NCI-H748 (cell line): ENCODE measurements at regions not wholly inside any gene's neighbourhood (a gene's known extent, or its start where the extent isn't known, plus 50 kb on each side); places are given as distances from the start of the nearest gene placed in this dataset.
"Not testable (repeated sequence)": the region's sequence is repeated elsewhere in the genome, so short reads cannot be mapped to it uniquely, and the experiment has no call there.

Experiments used
- DNase-seq: peaks from one replicate; lab custom pipeline; 2025; ENCODE audit not compliant: unreplicated experiment; lab: John Stamatoyannopoulos, UW

DNA sequence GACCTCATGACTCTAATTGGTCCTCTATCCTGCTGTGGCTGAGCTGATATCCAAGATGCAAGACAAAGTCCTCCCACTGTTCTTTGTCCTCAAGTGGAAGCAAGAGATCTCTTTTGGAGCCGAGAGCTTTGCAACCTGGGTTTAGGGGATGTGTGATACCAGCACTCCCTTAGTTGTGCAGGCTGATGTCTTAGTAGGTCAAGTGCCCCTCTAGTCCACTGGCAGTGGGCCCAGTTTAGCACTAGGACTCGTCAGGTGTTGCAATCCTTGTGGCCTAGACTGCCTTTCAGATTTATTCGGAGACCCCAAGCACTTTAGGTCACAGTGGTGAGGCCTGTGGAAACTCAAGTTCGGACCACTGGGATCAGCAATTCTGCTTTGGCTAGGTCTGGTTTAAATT, 64.0 kb downstream of the GPRASP3 start:
- no peak for DNase-seq

DNA sequence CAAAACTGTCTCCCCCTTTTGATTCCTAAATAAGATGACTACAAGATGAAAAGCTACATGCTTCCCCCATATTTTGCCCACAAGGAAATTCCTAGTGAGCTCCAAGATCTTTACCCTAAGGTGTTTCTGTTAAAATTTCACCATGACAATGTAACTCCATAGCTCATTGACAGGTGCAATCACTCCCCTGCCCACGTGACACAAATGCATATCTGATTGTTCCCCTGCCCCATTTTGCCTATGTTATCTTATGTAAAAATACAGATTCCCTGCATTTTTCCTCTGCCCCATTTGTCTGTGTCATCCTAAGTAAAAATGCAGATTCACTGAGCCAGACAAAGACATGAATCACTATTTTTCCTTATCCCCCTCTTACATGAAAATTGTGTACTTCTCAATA, 66.7 kb downstream of the GPRASP3 start:
- no peak for DNase-seq

DNA sequence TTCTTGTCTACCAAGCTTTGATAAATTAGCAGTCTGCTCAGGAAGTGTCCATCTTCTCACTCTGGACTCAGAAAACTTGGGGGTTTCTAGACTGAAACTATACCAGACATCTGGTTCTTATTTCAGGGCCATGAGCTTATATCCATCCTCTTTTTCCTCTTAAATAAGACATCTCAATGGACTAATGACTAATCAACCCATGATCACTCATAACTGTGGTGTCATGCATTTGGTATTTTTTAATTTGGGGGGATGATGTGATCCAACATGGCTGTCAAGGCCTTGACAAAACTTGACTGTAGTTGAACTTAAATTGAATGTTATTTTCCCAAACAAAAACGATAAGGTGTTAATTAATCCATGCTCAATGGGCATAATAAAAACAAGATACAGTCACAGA, 87.8 kb downstream of the GPRASP3 start:
- DNase-seq = no peak

DNA sequence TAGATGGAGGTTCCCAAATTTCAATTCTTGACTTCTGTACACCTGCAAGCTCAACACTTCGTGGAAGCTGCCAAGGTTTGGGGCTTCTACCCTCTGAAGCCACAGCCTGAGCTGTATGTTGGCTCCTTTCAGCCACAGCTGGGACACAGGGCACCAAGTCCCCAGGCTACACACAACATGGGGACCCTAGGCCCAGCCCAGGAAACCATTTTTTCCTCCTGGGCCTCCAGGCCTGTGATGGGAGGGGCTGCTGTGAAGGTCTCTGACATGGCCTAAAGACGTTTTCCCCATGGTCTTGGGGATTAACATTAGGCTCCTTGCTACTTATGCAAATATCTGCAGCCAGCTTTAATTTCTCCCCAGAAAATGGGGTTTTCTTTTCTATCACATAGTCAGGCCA, 97.7 kb downstream of the GPRASP3 start:
- DNase-seq = not testable (repeated sequence)

DNA sequence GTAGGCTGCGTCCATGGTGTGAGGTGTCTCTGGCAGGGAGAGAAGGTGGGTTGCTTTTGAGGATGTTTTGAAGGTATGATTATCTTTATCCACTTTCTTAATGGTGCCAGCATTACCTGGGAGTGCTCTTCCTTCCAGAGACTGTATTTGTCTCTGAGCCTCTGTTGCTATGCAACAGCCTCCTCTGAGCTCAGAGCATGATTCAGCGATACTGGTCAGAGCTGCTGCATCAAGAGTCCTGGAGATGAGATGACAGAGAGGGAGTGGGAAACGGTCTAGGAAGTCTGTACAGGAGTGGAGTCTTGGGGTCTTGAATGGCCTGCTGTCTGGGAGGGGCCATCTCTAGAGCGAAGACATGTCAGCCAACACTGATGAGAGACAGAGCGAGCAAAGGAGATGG, 104.4 kb upstream of the RAB40AL start:
- DNase-seq = peak; percentile 41

DNA sequence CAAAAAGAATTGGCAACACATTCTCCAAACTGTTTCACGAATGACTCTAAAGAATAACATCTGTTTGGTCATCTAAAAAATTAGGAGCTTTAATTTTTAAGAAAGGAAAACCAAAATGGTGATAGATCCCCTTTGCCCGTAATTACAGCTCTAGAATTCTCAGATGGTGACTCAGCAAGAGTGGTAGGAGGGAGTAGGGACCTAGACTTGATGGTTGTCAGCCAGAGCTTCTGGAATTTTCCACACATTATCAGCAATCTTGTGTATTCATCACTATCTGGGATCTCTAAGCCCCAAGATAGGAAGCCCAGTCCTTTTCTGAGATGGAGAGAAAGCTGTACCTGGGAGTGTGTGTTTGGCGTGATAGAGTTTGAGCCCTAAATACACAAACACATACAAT, 103.9 kb upstream of the RAB40AL start:
- no peak for DNase-seq

DNA sequence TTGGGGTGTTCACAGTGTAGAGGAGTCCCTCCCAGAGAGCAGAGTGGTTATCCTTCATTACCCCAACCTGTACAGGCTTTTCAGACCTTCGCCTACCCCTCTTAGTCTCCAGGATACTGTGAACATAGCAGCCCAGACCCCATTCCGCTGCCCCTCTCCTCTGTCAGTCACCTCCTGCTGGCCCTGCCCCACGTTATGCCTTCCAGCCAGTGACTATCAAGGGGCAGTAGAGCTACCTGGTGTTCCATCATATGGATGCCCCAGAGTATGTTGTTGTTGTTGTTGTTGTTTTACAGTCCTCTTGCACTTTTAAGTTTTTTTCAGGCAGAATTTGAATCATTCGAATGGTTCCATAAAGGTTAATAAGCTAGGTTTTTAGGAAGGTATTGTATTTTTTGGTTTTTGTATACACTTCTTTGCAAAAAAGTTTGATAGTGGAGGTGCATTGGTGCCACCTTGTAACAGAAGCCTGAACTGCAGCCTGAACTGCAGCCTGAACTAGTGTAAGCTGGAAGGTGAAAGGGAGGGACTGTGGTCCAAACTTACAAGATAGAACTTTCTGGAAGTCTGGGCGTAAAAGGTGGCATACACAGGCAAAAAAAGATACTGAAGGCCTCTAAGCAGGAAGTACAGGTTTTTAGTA, 101.4 kb upstream of the RAB40AL start:
- peak; percentile 0 for DNase-seq

DNA sequence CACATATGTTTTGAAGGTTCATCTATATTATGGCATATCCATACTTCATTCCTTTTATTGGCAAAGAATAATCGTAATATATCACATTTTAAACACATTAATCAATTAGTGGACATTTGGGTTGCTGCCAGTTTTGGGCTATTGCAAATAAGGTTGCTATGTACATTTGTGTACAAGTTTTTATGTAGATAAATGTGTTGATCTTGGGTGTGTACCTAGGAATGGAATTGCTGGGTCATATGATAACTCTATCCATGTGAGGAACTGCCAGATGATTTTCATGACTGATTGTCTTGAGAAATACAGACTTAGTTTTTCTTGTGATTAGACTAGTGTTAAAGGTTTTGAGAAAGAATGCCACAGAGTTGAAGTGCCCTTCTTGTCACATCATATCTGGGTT, 99.2 kb upstream of the RAB40AL start:
- DNase-seq = no peak

DNA sequence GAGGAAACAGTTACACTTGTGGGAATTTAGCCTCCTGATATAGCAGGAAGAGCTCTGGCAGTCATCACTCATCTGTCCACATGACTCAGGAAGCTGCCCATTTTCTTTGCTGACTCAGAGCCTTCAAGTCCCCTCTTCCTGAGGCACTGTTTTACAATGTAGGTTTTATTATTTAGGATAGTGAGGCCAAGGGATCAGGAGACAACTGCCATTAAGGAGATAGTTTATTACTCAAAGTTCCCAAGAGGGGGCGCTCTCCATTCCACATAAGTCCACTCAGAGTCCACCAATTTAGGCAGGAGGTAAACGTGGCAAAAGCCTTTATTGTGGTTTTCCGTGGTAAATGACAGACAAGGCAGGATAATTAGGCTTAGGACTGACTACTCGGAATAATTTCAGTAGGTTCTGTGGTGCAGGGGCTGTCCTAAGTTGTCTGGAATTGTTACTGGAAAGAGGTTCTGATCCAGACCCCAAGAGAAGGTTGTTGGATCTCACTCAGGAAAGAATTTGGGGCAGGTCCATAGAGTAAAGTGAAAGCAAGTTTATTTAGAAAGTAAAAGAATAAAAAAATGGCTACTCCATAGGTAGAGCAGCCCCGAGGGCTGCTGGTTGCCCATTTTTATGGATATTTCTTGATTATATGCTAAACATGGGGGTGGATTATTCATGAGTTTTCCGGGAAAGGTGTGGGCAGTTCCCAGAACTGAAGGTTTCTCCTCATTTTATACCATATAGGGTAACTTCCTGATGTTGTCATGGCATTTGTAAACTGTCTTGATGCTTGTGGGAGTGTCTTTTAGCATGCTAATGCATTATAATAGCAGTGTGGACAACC, 96.0 kb upstream of the RAB40AL start:
- DNase-seq = no peak

DNA sequence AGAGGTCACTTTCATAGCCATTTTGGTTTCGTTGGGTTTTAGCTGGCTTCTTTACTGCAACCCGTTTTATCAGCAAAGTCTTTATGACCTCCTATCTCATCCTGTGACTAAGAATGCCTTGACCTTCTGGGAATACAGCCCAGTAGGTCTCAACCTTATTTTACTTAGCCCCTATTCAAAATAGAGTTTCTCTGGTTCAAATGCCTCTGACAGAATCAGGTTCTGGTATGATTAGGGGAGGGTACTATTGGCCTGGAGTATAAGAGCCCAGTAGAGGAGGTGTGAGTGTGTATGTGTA, 95.4 kb upstream of the RAB40AL start:
- no peak for DNase-seq

DNA sequence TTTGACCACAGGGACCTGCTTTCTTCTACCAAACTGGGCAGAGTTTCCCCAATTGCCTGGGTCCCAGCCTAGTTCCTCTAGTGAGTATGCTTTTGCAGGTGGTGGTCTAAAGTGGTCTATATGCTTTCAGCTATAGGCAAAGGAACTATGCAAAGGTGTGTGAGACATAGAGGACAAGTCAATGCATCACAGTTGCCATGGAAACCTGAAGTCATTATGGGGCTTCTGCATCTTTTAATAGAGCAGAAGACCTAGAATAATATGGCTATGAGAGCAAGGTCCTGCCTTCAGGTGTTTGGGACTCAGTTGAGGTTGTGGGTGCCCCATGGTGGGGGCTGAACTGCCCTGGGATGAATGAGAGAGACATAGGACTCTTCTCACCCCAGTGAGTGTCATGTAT, 92.1 kb upstream of the RAB40AL start:
- DNase-seq = no peak

DNA sequence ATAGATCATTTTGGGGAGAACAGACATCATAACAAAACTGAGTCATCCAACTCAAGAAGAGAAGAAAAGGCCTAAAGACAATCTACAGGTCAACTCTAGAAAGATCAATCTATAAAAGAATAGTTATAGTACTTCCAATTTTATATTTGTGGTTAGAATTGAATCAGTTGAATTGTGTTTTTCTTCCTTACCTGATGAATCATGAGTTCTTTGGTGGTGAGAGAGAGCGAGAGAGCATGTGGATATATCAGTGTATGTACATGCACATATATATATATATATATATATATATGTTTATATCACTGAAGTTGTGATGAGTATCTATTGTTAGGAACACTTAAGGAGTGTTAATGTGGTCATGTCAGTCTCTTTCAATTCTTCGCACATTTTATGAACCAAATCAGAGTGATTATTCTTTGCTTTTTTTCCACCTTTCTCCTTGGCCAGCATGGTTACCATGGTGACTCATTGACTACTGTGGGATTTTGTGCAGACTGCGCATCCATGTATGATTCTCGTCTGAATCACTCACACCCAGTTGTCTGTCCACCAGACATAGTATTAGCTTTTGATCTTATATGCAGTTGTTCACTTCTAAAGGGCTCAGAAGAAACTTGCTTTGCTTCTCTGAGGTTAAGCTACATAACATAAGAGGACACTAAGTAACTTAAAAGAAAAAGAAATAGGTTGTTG, 90.4 kb upstream of the RAB40AL start:
- DNase-seq = no peak

DNA sequence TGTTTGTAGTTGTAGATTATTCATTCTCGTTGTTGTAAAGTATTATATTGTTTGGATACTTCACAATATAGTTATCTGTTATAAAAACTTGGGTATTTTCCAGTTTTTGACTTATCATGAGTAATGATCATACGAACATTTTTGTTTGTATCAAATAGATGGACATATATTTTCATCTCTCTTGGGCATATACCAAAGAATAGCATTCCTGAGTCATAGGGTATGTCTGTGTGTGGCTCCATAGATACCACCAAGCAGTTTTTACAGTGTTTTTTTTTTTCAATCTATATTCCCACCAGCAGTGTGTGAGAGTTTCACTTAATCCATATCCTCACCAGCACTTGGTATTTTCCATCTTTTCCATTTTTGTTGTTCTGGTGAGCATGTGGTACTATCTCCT, 89.7 kb upstream of the RAB40AL start:
- DNase-seq = no peak

DNA sequence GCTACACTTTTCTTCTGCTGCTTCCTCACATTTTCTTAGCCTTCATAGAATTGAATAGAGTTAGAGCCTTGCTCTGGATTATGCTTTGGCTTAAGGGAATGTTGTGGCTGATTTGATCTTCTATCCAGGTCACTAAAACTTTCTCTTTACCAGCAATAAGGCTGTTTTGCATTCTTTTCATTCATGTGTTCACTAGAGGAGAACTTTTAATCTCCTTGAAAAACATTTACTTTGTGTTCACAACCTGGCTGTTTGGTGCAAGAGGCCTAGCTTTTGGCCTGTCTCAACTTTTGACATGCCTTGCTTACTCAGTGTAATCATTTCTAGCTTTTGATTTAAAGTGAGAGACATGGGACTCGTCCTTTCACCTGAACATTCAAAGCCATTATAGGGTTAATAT, 87.7 kb upstream of the RAB40AL start:
- no peak for DNase-seq

DNA sequence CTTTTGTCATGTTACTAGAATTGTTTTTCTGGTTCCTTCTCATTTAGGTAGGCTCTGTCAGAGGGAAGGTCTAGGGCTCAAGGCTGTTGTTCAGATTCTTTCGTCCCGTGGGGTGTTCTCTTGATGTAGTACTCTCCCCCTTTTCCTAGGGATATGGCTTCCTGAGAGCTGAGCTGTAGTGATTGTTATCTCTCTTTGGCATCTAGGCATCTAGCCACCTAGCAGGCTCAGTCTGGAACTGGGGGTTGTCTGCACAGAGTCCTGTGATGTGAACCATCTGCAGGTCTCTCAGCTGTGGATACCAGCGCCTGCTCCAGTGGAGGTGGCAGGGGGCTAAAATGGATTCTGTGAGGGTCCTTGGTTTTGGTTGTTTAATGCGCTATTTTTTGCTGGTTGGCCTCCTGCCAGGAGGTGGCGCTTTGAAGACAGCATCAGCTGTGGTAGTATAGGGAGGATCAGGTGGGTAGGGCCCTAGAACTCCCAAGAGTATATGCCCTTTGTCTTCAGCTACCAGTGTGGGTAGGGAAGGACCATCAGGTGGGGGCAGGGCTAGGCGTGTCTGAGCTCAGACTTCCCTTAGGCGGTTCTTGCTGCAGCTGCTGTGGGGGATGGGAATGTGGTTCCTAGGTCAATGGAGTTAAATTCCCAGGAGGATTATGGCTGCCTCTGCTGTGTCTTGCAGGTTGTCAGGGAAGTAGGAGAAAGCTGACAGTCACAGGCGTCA, 78.1 kb upstream of the RAB40AL start:
- DNase-seq = peak; percentile 1

DNA sequence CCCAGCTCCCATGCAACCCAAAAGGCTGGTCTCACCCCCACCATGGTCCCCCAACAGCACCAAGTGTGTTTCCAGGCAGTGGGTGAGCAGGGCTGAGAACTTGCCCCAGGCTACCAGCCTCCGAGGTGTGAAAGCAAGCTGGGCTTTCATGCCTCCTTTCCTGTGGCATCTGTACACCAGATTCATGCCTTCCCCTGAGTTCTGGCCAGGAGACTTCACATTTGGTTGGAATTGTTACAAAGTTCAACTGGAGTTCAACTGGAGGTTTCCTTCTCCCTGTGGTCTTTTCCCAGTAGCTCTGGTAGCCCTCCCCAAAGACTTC, 77.6 kb upstream of the RAB40AL start:
- DNase-seq = no peak

DNA sequence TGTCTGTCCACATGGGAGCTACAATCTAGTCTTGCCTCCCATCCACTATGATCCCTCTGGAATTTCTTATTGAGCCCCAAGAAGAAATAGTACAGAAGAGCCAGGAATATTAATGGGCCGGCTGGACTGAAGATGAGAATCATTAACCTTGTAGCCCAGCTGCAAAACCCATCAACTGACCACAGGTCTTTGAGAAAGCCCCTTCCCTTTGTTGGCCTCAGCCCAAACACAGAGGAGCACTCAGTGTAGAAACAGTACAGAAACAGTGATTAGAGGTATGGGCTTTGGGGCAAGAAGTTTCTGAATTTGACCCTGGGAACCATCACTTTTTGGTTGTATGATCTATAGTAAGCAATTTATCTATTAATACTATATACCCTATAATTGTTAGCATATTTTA, 76.8 kb upstream of the RAB40AL start:
- no peak for DNase-seq

DNA sequence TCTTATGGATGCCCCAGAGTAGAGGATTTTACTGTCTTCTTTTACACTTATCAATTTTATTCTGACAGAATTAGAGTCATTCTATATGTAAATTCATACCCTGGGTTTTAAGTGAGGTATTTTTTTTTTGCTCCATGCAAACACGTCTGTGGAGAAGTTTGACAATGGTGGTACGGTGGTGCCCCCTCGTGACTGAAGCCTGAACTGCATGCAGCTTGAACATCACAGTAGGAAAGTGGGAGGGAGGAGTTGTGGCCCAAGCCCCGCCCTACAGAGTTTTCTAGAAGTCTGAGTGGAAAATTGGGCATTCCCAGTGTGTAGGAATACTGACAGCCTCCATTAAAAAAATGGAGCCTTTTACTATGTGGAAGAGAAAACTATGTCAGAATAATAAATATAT, 73.3 kb upstream of the RAB40AL start:
- peak; percentile 67 for DNase-seq

DNA sequence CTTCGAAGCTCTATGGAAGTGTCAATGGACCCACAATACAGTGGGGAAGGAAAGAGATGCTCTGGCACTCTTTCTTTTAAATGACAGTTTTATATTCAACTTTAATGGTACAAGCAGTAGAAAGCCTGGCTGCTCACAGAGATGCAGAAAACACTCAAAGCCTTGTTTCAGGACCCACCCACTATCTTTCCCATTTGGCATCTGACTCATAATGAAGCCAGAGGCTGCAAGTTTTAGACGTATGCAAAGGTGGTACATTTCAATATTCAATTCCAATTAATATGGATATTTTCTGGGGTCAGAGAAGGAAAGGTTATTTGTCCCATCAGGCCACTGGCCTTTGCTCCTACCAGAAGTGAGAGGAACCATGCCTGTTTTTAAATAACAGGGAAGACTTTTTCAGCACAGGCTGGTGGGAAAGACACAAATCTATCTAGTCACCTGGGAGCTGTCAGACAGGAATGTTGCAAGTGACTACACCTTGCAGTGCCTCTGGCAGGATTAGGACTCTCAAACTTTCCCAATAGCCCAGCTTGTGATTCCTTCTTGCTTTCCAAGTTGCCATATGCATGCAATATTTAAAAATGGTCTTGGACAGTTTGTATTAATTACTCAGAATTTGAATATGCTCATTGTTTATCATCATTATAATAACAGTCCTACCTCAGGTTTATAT, 70.0 kb upstream of the RAB40AL start:
- DNase-seq = no peak

DNA sequence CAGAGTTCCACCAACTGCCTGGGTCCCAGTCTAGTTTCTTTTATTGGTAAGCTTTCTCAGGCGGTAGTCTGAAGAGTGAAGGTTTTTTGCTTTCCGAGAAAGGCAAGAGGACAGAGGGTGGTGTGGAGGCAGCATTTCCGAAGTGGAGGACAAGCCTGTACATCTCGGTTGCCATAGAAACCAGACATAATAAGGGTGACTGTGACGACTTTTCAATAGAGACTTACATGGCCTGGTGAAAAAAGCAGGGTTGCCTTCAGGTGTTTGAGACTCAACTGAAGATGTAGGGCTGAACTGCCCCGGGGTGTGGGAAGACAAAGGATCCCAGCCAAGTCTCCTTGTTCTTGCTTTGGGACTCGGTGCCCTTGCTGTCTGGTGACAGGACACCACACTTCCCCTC, 53.6 kb upstream of the RAB40AL start:
- DNase-seq = peak; percentile 0
